Esophagus squamous epithelium (tissue), 5 donors: ENCODE measurements at regions not wholly inside any gene's neighbourhood (a gene's known extent, or its start where the extent isn't known, plus 50 kb on each side); places are given as distances from the start of the nearest gene placed in this dataset.

Experiments used
- DNase-seq: peaks from one replicate; lab custom pipeline; 2025; lab: John Stamatoyannopoulos, UW
- H3K27ac ChIP-seq, 4 donors: fragments of 200-600 bp; sonication (generic); one replicate each; pipeline ENCODE4 v1.5.1; 2016 to 2019; ENCODE audit warnings: mild to moderate bottlenecking in 1 of 4
- H3K27me3 ChIP-seq, 4 donors: fragments of 200-600 bp; sonication (generic); 1 replicate in 3 of 4; 2 replicates in 1 of 4; pipeline versions ENCODE4 v1.5.1 to v1.6.0; 2017 to 2021; ENCODE audit warnings: antibody characterized with exemption in 1 of 4
- H3K36me3 ChIP-seq, 3 donors: fragments of 200-600 bp; sonication (generic); one replicate each; pipeline ENCODE4 v1.5.1; 2016 to 2019
- H3K4me1 ChIP-seq, 3 donors: fragments of 200-600 bp; sonication (generic); one replicate each; pipeline ENCODE4 v1.5.1; 2017 to 2019
- H3K4me3 ChIP-seq, 4 donors: fragments of 200-600 bp; sonication (generic); 1 replicate in 3 of 4; 2 replicates in 1 of 4; pipeline ENCODE4 v1.5.1; 2016 to 2019; ENCODE audit warnings: mild to moderate bottlenecking in 2 of 4, moderate library complexity in 1 of 4
- H3K9me3 ChIP-seq, 3 donors: fragments of 200-600 bp; sonication (generic); one replicate each; pipeline ENCODE4 v1.5.1; 2016 to 2019
- CTCF ChIP-seq, 6 experiments: fragments of 450-650 bp in 4 of 6; fragments of 200-600 bp in 2 of 6; sonication (generic) in 2 of 6; IDR thresholded peaks; one replicate each; pipeline ENCODE4 v1.5.1; 2016 to 2019; ENCODE audit warnings: antibody characterized with exemption in 6 of 6, mild to moderate bottlenecking in 4 of 6, moderate library complexity in 4 of 6
- POLR2A ChIP-seq, 4 donors: fragments of 450-650 bp; IDR thresholded peaks; one replicate each; pipeline ENCODE4 v1.6.1; 2017; ENCODE audit warnings: antibody characterized with exemption in 4 of 4, mild to moderate bottlenecking in 4 of 4, moderate library complexity in 3 of 4
- WGBS, 2 donors: methylation state at CpG; one replicate each; pipeline ENCODE4 v1.1.5; 2018; 5-methylcytosine and 5-hydroxymethylcytosine counted together
- intact Hi-C: fragments of 100-400 bp; cut with DNase I; formaldehyde crosslinking; loops from one replicate; pipeline ENCODE4 v1.15.0; 2022
- donor health status: DM: yes; HTN: yes; CAD: no.

- intact Hi-C loops: no loop called here
- Histone ChIP-seq H3K4me1 (no peaks in the 10 kb centered on the region), H3K27ac (no peak overlapping the region), H3K4me3 (no peak overlapping the region), H3K36me3 (no peaks in the 10 kb centered on the region), H3K27me3 (no peaks in the 10 kb centered on the region), H3K9me3 (no peaks in the 10 kb centered on the region)
- DNase-seq: no peak
- TF ChIP-seq POLR2A (IDR thresholded peaks at IDR 0.05): no peak
- TF ChIP-seq CTCF (IDR thresholded peaks at IDR 0.05): no peak
Measured at GRCh38 chr3:3675186-3675585, 124.0 kb upstream of the LRRN1 start.

DNA sequence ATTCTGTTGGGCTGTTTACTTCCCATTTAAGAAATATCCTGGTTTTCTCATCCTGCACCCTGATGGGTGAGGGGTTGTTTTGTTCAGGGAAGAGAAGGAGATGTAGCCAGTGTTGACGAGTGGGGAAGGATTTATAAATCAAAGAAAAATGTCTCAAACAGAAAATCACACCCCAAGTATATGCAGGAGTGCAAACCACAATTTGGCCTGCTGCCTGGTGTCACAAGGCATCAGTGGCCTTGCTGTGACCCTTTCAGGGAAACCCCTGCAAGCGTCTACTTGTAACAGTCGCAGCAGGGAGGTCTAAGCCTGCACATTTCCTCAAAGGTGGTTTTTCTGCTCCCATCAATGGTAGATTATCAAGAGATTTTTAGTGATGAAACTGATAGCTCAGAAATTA lies 132.6 kb upstream of the LRRN1 start:
- no peak overlapping the region for H3K27ac ChIP-seq
- H3K36me3 ChIP-seq: no peaks in the 10 kb centered on the region
- WGBS, 2 donors: 27 to 30% methylated on average over 3 of the region's 3 CpGs
- H3K27me3 ChIP-seq: no peaks in the 10 kb centered on the region
- no peaks in the 10 kb centered on the region for H3K4me1 ChIP-seq
- intact Hi-C loops: no loop called here
- H3K4me3 ChIP-seq: no peak overlapping the region
- no peak for TF ChIP-seq POLR2A (IDR thresholded peaks at IDR 0.05)
- TF ChIP-seq CTCF (IDR thresholded peaks at IDR 0.05): no peak
- DNase-seq: no peak
- H3K9me3 ChIP-seq: no peaks in the 10 kb centered on the region

DNA sequence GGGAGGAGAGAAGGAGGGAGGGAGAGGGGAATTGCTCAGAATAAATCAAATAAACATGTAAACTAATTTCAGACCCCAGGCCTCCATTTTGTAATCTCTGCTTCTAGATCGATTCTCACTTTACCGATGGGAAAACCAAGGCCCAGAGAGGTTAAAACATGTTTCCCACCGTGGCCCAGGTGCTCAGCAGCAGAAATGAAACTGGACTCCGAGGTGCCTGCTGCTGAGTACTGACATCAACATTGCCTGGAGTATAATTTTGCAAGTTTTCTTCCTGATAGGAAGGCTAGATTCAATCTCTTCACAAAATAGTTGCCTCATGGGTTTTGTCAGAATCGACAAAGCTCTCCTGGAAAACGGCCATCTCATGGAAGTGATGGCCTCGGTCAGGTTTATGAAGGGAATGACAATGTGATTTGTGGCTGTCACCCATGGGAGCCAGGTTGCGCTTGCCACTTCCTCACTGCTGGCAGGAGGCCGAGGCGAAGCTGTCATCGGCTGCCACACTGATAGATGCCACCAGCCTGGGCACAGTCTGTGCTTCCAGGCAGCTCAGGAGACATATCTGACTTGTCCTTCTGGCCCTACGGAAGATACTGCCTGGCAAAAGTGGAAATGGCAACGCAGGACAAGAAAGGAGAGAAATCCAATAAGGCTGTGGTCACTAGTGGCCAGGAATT lies 133.1 kb upstream of the LRRN1 start:
- Histone ChIP-seq H3K36me3 (no peaks in the 10 kb centered on the region), H3K27ac (no peak overlapping the region), H3K9me3 (no peaks in the 10 kb centered on the region), H3K27me3 (no peaks in the 10 kb centered on the region), H3K4me1 (no peaks in the 10 kb centered on the region), H3K4me3 (no peak overlapping the region)
- WGBS, 2 donors: 50 to 76% methylated on average over 10 to 11 of the region's 13 CpGs
- intact Hi-C loops: no loop called here
- no peak for TF ChIP-seq CTCF (IDR thresholded peaks at IDR 0.05)
- TF ChIP-seq POLR2A (IDR thresholded peaks at IDR 0.05): no peak
- DNase-seq: no peak

- no peak for TF ChIP-seq CTCF (IDR thresholded peaks at IDR 0.05)
- TF ChIP-seq POLR2A (IDR thresholded peaks at IDR 0.05): no peak
- WGBS, 2 donors: 55 to 61% methylated on average over 2 of the region's 2 CpGs
Measured at GRCh38 chr3:3665546-3665945, 133.7 kb upstream of the LRRN1 start.

DNA sequence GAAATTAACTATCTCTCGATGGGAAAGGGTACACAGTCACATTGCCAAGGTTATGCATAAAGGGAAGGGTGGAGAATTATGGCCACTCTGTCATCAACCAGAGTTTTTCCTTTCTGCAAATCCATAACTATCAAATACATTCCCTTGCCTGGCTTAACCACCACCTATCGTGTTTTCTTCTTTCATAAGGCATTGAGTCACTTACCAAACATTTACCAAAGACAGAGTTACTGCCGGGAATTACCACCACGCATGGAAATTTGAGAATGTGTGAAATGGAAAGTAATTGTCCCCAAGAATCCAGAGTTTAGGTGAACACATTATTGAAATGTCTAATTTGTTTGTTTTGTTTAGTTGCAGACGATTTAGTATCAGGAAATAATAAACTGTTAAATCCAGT lies 134.3 kb upstream of the LRRN1 start:
- Histone ChIP-seq H3K4me3 (no peak overlapping the region), H3K9me3 (no peaks in the 10 kb centered on the region), H3K27ac (no peak overlapping the region), H3K4me1 (no peaks in the 10 kb centered on the region), H3K36me3 (no peaks in the 10 kb centered on the region), H3K27me3 (no peaks in the 10 kb centered on the region)
- TF ChIP-seq CTCF (IDR thresholded peaks at IDR 0.05): no peak
- 61 to 70% methylated on average over 5 of the region's 5 CpGs for WGBS, 2 donors
- DNase-seq: no peak
- intact Hi-C loops: no loop called here

More at GRCh38 chr3:3665546-3665945, 133.7 kb upstream of the LRRN1 start:
- intact Hi-C loops: no loop called here
- H3K27ac ChIP-seq: no peak overlapping the region
- no peaks in the 10 kb centered on the region for H3K9me3 ChIP-seq
- no peak overlapping the region for H3K4me3 ChIP-seq
- H3K36me3 ChIP-seq: no peaks in the 10 kb centered on the region
- DNase-seq: no peak
- H3K27me3 ChIP-seq: no peaks in the 10 kb centered on the region
- H3K4me1 ChIP-seq: no peaks in the 10 kb centered on the region
